Activated T-cell treated with anti-CD3 and anti-CD28 coated beads, Interleukin-2, amount 50 U/mL, for 48 hours (primary cell): ENCODE measurements at regions not wholly inside any gene's neighbourhood (a gene's known extent, or its start where the extent isn't known, plus 50 kb on each side); places are given as distances from the start of the nearest gene placed in this dataset.
A peak's percentile ranks its signal among the peaks of the same experiment; 100 is the strongest.

Source experiments
- DNase-seq, 2 experiments: peaks; one replicate each; pipeline ENCODE4 v3.0.0-alpha.2; 2020

DNA sequence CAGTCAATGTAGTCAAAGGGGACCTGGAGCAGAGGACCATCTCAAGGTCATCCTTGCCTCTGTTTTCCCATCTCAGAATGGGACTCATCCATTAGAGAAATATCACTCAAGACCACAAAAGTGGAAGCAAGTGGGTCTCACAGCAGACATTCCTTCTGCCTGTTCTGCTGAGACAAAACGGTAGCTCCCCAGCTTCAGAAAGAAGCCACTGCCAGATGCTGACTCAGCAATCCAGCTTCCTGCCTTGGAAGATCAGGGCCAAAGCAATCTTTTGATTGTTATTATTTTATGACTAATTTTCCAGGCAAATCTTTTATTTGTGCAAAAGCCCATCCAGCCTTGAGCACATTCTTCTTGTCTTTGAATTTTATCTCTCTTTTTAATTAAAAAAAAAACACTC lies 86.8 kb downstream of the CCT6B start:
- no peak for DNase-seq

DNA sequence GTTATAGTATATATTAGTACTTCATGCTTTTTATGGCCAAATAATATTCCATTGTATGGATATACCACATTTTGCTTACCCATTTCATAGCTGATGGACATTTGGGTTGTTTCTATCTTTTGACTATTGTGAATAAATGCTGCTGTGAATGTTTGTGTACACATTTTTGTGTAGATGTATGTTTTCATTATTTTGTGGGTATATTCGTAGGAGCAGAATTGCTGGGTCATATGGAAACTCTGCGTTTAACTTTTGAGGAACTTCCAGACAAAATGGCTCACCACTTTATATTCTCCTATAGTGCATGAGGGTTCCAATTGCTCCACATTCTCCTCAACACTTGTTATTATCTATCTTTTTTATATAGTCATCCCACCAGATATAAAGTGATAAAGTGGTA lies 88.6 kb downstream of the CCT6B start:
- DNase-seq = no peak

DNA sequence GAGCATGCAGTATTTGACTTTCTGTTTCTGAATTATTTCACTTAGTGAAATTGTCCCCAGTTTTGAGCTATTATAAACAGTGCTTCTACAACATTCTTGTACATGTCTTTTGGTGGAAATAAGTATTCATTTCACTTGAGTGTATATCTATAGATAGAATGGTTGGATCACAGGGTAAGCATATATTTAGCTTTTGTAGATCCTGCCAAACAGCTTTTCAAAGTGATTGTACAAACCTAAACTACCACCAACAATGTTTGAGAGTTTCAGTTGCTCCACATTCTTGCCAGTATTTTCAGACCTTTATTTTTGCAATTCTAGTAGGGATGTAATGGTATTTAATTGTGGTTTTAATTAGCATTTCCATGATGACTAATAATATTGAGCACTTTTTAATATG lies 91.6 kb downstream of the CCT6B start:
- no peak for DNase-seq

DNA sequence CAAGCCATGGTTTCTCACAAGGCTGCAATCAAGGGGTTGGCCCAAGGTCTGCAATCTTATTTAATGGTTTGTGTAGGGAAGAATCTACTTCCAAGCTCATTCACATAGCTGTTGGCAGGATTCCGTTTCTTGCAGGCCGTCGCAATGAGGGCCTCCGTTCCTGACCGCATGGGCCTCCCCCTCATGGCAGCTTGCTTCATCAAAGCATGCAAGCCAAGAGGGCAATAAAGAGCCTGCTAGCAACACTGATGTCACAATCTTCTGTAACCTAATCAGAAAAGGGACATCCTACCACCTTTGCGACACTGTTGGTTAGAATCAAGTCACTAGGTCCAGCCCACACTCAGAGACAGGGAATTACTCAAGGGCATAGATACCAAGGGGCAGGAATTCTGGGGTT lies 95.5 kb downstream of the CCT6B start:
- no peak for DNase-seq

DNA sequence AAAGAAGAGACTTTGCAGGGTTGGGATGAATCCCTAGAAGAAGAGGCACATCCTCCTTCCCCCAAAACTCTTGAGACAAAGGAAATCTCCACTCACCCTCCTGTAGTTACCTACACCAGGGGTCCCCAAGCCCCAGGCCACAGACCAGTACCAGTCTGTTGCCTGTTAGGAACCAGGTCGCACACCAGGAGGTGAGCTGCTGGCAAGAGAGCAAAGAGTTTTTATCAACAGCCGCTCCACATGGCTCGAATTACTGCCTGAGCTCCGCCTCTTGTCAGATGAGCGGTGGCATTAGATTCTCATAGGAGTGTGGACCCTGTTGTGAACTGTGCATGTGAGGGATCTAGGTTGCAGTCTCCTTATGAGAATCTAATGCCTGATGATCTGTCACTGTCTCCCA lies 98.9 kb downstream of the CCT6B start:
- DNase-seq = no peak

DNA sequence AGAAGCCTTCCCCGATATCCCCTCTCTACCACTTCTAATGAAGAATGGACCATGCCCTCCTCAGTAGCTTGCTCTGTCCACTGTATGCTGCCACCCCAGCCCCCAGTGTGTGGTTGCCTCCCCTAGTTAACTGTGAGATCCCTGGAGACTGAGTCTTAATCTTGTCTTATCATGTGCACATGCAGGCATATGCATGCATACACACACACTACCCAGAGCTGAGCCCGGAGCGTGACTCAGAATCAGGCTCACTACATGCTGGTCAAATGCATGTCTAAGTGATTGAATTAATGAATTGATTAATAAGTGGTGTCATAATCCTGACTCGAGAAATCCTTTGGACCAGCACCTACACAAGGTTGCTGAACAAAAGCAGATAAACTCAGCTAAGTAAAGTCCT lies 99.4 kb downstream of the CCT6B start:
- no peak for DNase-seq

DNA sequence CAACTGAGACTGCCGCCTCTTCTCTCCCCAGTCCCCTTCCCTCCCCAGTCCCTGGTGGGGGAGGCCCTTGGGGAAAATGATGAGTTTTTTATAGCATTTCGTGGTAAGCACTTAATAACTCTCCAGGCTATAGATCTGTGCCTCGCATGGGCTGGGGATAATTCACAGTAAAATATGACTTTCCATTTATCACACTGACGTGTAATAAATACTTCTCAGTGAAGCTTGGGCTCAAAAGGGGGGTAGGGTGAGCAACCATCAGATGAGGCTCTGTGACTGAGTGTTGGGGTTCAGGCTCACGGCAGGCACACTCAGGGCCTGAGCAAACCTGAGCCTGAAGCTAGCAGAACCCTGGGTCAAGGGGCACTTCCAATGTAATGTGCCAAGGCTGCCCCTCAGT lies 101.6 kb downstream of the CCT6B start:
- DNase-seq = no peak

DNA sequence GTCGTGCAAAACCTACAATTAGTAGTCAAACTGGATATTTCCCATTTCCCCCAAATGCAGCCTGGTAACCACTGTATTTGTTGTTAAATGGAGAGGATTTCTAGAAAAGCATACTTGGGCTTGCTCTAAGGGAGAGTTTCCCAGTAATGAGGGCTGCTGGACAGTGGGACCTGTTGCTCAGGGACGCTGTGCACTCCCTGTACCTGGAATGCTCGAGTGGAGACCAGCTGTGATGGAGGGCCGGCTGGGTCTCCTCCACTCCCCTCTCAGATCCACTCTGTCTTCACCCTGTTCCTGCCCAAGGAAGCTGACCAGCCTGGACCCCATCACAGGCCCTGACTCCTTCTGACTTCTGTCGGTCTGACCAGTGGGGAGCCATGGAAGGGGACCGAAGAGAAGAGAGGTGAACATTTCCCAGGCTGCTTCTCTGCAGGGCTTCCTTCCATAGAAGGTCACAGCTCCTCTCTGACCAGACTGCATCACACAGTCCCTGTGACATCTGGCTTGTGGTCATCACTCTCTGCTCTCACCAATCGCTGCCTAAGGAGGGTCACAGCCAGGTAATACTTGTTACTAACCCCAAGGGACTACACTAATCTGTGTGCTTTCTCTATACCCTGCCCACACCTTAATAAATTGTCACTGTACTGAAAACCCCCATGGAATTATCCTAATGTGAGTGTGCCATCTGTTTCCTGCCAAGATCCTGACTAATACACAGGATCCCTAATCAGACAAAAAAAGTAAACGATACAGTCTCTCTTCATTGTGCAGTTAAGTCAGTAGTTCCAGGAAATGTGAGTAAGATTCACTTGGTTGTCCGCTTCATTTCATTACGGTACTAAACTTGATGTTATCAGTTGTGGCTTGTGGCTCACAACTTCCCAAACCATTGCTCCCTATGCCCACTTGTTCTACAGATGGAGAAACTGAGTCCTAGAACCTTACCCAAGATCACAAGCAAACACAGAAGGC lies 102.4 kb downstream of the CCT6B start:
- peak in 1 of 2 experiments; percentile 50 for DNase-seq

DNA sequence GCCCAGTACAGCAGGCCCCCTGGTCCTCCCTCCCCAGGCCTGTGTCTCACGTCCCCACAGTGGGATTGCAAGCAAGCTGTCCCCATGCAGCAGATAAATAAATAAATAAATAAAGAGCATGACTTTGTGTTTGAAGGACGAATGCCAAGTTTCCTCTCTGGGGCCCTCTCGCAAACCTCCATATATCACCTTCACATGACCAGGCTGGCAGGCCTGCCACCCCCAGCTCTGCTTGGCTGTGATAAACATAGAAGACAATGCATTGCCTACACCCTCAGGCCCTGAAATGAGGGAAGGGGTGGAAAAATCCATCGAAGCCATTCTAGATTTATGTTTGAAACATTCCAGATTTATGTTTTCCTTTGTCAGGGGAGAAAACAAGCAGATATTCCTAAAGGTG lies 107.3 kb downstream of the CCT6B start:
- DNase-seq = no peak

DNA sequence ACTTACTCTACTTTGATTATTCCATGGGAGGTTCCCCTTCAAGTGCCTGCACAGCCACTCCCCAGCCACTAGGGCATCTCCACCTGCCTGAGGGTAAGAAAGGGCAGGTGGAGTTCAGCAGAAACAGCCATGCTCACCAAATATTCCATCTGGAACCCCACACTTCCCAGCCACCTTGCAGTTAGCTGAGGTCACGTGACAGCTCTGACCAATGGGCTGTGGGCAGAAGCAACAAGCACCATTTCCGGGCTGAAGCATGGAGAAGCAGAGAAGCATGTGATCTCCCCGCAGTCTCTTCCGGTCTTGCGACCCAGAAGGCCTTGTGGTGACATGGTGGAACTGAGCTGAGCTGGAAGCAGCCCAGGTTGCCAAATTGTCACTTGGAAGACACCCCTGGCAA lies 108.6 kb downstream of the CCT6B start:
- no peak for DNase-seq

DNA sequence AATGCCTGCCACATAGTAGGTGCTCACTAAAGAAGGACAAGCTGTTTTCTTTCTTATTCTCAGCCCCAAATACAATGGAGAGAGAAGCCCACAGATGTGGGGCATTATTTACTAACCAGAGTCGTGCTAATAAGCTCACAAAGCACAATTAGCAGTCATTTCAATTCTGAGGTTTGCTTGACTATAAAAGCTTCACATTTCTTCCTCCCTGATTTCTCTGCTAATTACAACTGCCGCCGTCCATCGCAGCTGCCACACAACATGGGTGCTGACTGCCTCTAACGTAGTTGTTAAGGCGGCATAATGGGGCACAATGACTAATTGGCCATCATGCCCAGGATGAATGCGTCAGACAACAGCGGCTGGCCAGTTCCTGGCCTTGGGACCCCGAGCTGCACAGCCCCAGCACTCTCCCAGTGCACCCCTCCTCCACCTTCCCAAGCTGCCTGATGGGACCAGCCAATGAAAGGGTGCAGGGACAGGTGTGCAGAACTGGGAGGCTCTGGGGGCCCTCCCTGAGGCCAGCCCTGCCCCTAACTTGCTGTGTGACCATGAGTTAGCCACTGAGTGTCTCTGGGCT lies 109.2 kb downstream of the CCT6B start:
- DNase-seq = no peak

DNA sequence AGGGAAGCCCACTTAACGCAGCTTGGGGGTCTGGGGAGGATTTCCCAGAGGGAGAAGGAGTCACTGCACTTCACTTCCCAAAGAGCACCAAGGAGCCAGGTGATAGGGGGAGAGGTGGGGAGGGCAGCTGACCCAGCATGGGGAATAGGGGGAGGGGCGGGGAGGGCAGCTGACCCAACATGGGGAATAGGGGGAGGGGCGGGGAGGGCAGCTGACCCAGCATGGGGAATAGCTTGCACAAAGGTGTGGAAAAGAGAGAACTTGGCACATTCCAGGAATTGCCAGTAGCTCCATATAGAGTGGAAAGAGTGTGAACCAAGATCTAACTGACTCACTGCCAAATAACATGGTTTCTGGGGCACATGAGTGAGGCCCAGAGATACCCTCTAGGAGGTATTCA lies 110.3 kb downstream of the CCT6B start:
- DNase-seq = no peak

DNA sequence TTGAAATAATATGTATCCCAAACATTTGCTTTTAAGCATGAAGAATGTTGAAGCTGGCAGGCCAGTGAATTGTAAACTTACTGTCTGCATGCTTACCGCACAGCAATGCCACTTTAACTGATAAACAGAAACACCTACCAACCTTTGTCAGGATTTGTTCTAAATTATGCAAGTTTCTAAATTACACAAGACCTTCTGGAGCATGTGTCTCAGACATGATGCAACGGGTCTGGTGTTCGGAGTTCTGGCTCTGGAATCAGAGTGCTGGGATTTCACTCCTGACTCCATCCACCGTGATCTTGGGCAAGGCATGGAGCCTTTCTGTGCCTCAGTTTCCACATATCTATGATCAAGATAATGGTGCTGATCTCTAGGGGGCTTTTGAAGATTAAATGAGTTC lies 111.2 kb downstream of the CCT6B start:
- DNase-seq = no peak

DNA sequence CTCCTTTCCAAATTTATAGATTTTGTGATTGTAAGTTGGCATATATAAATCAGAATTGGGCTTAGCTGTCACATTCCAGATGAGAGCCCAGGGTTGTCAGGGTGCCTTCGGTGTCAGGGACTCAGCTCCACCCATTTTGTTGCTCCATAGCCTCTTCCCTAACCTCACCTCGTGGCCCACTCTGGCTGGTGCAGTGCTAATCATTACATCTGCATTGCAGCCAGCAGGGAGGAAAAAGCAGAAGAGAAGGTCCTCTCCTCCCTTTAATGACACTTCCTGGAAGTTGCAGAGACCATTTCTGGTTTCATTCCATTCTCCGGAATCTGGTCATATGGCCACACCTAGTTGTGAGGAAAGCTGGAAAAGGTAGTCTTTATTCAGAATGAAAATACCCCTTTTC lies 113.3 kb downstream of the CCT6B start:
- no peak for DNase-seq

DNA sequence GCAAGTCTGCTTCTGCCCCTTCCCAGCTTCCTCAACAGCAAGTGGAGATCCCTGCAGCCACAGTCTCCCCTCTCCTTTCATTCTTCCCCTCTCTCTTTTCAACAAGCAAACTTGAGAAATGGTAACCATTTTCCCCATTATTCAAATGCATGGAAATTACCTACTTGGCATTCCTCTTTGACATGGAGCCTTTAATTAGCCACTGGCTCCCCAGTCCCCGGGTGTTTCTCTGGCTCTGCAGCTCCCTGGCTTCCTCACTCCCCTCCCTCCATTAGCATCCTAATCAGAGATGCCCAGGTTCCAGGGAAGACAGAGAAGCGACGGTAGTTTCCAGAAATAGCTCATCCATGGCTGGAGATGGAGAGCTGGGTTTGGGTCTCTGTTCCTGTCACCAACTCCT lies 116.0 kb downstream of the CCT6B start:
- DNase-seq = no peak

DNA sequence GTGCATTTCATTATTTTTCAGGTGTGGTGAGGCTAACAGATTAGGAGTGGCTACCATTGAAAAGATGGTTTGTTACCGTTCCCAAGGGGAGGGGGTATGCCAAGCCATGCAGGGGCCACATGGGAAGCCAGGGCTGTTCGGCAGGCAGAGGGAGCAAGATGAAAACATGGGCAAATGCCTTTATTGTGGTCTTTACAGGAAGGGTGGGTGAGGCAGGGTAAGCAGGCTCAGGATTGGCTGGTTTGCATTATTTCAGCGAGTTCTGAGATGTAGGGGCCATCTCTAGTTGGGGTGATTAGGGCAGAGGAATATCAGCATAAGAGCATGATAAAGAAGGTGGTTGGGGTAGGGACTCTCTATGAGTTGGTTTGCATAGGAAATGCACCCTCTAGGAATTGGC lies 117.6 kb downstream of the CCT6B start:
- DNase-seq = no peak

DNA sequence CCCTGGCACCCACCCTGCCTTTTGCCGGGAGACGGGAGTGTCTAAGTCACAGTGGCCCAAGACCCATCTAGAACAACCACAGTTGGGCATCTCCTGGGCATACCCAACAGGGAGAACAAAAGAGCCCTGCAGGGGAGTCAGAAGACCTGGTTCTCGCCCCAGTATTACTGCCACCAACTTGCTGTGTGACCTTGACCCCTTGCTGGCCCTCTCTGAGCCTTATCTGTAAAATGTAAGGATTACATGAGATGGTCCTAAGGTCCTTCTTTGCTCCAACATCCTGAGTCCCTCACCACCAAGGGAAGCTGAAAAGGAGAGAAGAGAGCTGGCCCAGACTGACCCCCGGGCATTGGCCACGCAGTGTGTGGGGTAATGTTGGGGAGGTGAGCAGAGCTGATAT lies 119.0 kb downstream of the CCT6B start:
- no peak for DNase-seq

DNA sequence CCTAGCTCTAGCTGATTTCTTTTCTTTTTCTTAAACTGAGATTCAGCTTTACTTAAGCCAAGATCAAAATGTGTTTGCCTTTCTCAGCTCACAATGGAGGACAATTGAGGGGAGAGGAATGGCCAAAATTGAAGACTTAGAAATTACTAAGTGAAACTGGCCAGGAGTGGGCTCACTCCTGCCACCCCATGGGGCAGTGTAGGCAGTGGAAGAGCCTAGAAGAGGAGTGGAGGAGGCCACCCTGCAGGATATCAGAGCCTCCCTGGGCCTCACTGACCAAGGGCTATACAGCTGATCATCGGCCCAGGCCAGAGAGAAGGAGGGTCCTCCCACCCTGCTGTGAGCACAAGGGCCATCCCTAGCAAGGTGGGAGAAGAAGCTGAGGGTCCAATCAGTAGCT lies 119.8 kb downstream of the CCT6B start:
- DNase-seq = no peak

DNA sequence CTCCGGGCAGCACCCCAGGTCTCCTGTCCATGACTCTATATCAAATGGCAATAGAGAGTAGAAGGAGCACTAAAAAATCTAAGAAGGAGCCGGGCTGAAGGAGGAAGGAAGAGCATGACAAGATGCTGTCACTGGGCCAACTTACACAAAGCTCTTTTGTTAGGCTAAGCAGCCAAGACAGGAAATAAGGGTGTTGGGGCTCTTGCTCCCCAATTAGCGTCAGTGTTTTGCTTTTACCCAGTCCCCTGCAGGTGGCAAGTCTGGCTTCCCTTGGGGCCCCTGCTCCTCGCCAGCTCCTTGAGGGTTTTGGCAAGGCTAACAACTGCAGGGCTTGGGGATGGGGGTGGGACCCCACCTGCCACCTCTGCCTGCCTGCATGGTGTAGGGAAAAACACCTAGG lies 120.5 kb downstream of the CCT6B start:
- no peak for DNase-seq

DNA sequence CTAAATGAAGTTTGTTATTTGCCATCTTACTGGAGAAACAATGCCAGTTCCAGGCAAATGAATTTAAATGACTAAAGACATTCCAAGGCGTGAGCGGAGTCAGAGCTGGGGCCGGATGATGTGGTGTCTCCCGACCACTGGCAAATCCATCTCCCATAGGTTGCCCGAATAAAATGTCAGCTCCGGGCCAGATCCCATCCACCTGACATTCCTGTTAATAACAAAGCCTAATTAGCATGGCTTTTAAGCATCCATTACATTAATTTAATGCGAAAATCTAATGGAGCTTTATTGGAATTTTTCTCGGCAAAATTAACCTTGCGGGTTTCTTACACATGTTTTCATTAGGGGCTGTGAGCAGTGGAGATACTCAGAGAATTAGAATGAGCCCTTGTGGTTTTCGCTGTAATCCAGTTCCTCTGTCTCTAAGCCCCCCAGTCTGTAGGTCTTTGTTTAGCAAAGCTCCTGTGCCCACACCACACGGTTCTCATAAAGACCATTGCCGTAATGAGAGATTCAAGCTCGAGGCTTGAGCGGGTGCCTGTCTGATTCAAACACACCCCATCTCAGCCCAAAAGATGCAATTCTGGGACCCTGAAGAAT lies 123.3 kb downstream of the CCT6B start:
- no peak for DNase-seq

DNA sequence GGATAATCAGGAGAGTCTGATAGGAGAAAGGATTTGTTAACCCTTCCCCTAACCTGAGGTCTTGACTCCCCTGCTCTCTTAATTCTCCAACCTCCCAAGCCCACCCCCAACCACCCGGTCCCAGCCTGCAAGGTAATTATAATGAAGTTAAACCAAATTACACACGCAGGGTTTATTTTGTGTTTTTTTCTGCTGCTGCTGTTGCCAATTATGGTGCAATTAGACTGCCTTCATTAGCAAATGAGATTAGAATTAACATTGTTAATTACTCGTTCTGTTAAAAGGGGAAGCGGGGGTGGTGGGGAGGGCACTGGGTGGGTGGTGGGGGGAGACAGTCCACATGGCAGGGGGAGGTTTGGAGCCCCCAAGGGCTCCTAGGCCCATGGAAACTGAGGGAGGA lies 128.9 kb downstream of the CCT6B start:
- DNase-seq = no peak

DNA sequence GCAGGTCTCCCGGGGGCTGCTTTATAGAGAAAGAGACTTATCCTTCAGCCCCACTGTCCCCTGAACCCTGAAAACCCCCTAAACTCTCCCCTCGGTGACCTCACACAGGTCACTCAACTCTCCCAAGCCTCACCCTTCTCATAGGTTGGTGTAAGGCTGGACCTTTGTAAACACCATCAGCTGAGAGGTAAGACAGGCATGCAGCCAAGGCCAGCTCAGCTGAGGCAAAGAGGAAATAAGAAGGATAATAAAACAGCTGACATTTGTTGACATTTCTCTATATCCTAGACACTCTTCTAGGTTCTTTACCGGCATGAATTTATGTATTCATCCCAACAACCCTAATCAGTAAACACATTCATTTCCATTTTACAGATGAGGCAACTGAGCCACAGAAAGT lies 134.3 kb downstream of the CCT6B start:
- DNase-seq = no peak

DNA sequence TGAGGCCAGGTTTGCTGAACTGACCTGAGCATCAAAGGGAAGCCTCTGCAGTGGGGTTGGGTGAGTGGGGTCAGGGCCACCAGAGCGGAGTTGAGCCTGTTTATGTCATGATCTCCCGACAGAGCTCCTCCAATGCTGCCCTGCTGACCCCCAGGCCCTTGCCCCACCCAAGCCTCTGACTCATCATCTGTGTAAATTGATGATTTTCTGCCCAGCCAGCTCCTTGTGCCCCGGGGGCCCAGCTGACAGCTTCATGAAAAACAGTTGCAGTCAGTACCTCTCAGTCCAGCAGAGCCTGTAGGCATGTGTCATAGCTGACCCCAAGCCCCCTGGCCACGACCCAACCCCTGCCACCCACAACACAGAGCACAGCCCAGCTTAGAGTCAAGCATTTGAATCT lies 134.9 kb downstream of the CCT6B start:
- no peak for DNase-seq

DNA sequence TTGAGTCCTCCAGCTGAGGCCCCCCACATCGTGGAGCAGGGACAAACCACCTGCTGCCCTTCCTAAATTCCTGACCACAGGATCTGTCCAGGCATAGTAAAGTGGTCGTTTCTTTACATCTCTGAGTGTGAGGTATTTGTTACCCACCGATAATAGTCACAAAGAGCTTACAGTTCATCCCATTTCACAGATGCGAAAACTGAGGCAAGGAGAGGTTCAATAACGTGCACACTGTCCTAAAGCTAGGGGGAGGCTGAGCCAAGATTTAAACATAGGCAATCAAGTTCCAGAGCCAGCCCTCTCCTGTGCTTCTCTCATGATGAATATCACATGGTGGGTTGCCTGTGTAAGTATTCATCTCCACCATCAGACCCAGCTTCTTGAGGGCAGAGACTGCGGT lies 135.4 kb downstream of the CCT6B start:
- no peak for DNase-seq
